Hepatocyte (in vitro differentiated cells): ENCODE measurements at regions not wholly inside any gene's neighbourhood (a gene's known extent, or its start where the extent isn't known, plus 50 kb on each side); places are given as distances from the start of the nearest gene placed in this dataset.

ENCODE experiments used
- CTCF ChIP-seq: fragments of 200-600 bp; sonication (generic); IDR thresholded peaks from 2 replicates; pipeline ENCODE4 v1.5.1; 2016; ENCODE audit warnings: antibody characterized with exemption, mild to moderate bottlenecking; ENCODE audit not compliant: poor library complexity
- EZH2 ChIP-seq: fragments of 200-600 bp; sonication (generic); IDR thresholded peaks from 2 replicates; pipeline ENCODE4 v1.6.1; 2016; ENCODE audit warnings: antibody characterized with exemption, mild to moderate bottlenecking, borderline replicate concordance

DNA sequence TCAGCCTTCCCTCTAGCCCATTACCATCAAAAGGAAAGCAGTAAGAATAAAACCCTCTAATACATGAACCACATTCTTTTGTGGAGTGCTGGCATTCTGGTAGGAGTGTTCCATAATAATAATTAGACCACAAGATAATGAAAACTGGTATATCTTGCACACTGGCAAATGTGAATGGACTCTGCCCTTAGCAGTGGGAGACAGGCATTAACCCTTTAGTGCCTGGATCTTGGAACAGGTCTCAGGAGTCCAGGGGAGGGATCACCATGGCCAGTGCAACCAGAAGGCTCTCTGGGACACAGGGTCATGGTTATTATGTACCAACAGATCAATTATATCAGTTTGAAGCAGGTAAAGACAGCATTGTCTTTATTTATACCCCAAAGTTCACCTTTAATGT, 387.5 kb upstream of the TMPO start:
- TF ChIP-seq CTCF: no peak
- no peak for TF ChIP-seq EZH2
